Progenitor cell of endocrine pancreas (in vitro differentiated cells): ENCODE measurements at regions not wholly inside any gene's neighbourhood (a gene's known extent, or its start where the extent isn't known, plus 50 kb on each side); places are given as distances from the start of the nearest gene placed in this dataset.
A peak's percentile ranks its signal among the peaks of the same experiment; 100 is the strongest.

Experiments used
- DNase-seq: peaks from one replicate; pipeline ENCODE4 v3.0.0; 2021; ENCODE audit warnings: low spot score; ENCODE audit not compliant: unreplicated experiment
- H3K27ac Mint-ChIP-seq: 2 replicates; pipeline ENCODE4 v1.8.0; 2021; ENCODE audit warnings: mild to moderate bottlenecking, moderate library complexity, mixed read lengths
- H3K27me3 Mint-ChIP-seq: 2 replicates; pipeline ENCODE4 v1.8.0; 2021; ENCODE audit warnings: mixed read lengths
- H3K36me3 Mint-ChIP-seq: 2 replicates; pipeline ENCODE4 v1.8.0; 2022; ENCODE audit warnings: mixed read lengths; ENCODE audit not compliant: insufficient read depth
- H3K4me1 Mint-ChIP-seq: 2 replicates; pipeline ENCODE4 v1.8.0; 2021; ENCODE audit warnings: low read depth, mixed read lengths
- H3K4me3 Mint-ChIP-seq: 2 replicates; pipeline ENCODE4 v1.8.0; 2021; ENCODE audit warnings: low read depth, mild to moderate bottlenecking, moderate library complexity, mixed read lengths
- H3K9me3 Mint-ChIP-seq: 2 replicates; pipeline ENCODE4 v1.8.0; 2021; ENCODE audit warnings: low read depth, mixed read lengths
- TF ChIP-seq, protein P1 (sequence below): fragments of 200-600 bp; sonication (generic); IDR thresholded peaks from one replicate; pipeline ENCODE4 v1.5.0; 2021; ENCODE audit warnings: antibody characterized with exemption, mild to moderate bottlenecking; ENCODE audit not compliant: unreplicated experiment

DNA sequence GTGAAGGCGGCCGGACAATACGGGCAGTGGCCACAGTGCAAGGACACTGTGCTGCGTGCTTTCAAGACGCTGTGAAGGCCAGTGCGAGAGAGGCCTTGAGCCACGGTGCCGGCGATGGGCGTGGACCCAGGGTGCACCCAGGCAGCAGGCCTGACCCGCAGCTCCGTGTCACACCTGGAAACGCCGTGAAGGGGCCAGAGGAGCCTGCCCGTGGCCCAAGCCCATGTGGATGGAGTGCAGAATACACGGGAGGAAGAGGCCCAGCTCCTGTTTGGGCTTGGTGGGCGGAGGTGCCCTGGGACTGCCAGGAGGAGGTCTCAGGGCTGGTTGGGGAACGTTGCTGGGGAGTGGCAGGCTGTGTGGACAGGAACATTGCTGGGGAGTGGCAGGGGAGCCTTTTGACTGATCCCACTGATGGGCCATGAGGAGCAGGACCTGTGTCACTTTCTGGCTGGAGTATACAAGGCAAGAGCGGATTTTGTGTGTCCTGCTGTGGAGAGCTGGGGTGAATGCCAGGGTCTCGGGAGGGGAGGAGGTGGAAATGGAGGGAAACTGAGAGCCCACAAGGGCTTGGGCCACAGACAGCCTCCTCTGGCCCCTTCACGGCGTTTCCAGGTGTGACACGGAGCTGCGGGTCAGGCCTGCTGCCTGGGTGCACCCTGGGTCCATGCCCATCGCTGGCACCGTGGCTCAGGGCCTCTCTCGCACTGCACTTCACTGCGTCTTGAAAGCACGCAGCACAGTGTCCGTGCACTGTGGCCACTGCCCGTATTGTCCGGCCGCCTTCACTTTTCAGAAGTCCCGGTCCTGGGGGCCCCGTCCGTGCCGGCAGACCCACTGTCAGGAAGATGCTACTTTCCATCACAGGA is 925.4 kb downstream of the BRD1 start:
- Mint-ChIP-seq H3K27ac (no peak overlapping the region), H3K9me3 (no peaks in the 10 kb centered on the region), H3K4me1 (no peaks in the 10 kb centered on the region), H3K4me3 (no peak overlapping the region), H3K36me3 (no peaks in the 10 kb centered on the region), H3K27me3 (peaks cover 18% of the 10 kb centered on the region)
- DNase-seq: no peak
- TF ChIP-seq, protein P1, sequence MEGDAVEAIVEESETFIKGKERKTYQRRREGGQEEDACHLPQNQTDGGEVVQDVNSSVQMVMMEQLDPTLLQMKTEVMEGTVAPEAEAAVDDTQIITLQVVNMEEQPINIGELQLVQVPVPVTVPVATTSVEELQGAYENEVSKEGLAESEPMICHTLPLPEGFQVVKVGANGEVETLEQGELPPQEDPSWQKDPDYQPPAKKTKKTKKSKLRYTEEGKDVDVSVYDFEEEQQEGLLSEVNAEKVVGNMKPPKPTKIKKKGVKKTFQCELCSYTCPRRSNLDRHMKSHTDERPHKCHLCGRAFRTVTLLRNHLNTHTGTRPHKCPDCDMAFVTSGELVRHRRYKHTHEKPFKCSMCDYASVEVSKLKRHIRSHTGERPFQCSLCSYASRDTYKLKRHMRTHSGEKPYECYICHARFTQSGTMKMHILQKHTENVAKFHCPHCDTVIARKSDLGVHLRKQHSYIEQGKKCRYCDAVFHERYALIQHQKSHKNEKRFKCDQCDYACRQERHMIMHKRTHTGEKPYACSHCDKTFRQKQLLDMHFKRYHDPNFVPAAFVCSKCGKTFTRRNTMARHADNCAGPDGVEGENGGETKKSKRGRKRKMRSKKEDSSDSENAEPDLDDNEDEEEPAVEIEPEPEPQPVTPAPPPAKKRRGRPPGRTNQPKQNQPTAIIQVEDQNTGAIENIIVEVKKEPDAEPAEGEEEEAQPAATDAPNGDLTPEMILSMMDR: no peak

- Mint-ChIP-seq H3K4me3 (no peak overlapping the region), H3K4me1 (no peaks in the 10 kb centered on the region), H3K27ac (no peak overlapping the region), H3K27me3 (peaks cover 20% of the 10 kb centered on the region), H3K9me3 (no peaks in the 10 kb centered on the region), H3K36me3 (no peaks in the 10 kb centered on the region)
- no peak for DNase-seq
- TF ChIP-seq, protein P1: no peak
These were observed 926.3 kb downstream of the BRD1 start for GRCh38 chr22:48901324-48901723.

- TF ChIP-seq, protein P1: no peak
- Mint-ChIP-seq H3K27me3 (peaks cover 22% of the 10 kb centered on the region), H3K4me1 (no peaks in the 10 kb centered on the region), H3K4me3 (no peak overlapping the region), H3K27ac (no peak overlapping the region), H3K9me3 (no peaks in the 10 kb centered on the region), H3K36me3 (no peaks in the 10 kb centered on the region)
- DNase-seq: no peak
These were observed 927.0 kb downstream of the BRD1 start for GRCh38 chr22:48900626-48901025.

DNA sequence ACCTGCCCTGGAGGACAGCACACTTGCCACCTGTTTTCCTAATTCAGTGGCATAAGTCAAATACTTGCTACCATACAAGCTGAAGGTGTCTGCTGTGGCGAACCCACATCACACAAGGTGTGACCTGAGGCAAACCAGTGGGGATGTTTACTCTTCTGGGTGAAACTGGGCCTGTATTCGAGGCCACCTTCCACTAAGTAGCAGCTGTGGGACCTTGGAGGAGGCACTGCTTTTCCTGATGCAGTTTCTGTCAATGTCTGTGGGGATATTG is 927.4 kb downstream of the BRD1 start:
- Mint-ChIP-seq H3K27ac (no peak overlapping the region), H3K9me3 (no peaks in the 10 kb centered on the region), H3K4me1 (no peaks in the 10 kb centered on the region), H3K4me3 (no peak overlapping the region), H3K36me3 (no peaks in the 10 kb centered on the region), H3K27me3 (peaks cover 26% of the 10 kb centered on the region)
- DNase-seq: no peak
- TF ChIP-seq, protein P1: no peak

- H3K36me3 Mint-ChIP-seq: no peaks in the 10 kb centered on the region
- peak overlapping the region; percentile 10 for H3K27ac Mint-ChIP-seq
- TF ChIP-seq, protein P1: no peak
- H3K4me1 Mint-ChIP-seq: no peaks in the 10 kb centered on the region
- H3K4me3 Mint-ChIP-seq: no peak overlapping the region
- no peaks in the 10 kb centered on the region for H3K9me3 Mint-ChIP-seq
- H3K27me3 Mint-ChIP-seq: peaks cover 25% of the 10 kb centered on the region
- no peak for DNase-seq
These were observed 927.9 kb downstream of the BRD1 start for GRCh38 chr22:48899523-48900326.
